Superior temporal gyrus (tissue), 1 donor: ENCODE measurements at regions not wholly inside any gene's neighbourhood (a gene's known extent, or its start where the extent isn't known, plus 50 kb on each side); places are given as distances from the start of the nearest gene placed in this dataset.
"Not testable (repeated sequence)": the region's sequence is repeated elsewhere in the genome, so short reads cannot be mapped to it uniquely, and the experiment has no call there.

ENCODE experiments used
- DNase-seq: peaks from one replicate; pipeline ENCODE4 v3.0.0-alpha.2; 2016; ENCODE audit errors: extremely low spot score

GRCh38 chr4:130068072-130068471, 972.1 kb downstream of the C4orf33 start:
- no peak for DNase-seq

DNA sequence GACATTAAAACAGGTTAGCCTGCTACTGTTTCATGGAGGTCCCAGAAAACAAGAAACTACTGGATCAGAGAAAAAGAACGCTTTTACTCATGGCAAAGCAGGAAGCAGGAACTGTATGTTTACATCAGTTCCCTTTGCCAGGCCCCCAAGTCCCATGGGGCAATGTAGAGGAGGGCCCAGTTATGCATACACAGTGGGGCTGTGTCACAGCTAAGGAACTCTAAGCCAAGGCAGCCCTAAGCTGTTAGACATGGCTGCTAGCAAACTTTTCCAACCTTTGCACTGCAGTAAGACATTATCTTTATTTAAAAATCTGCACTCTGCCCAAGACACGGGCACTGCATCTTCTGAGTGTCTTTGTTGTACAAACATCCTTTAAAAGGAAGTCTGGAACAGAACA, 975.8 kb downstream of the C4orf33 start:
- no peak for DNase-seq

DNA sequence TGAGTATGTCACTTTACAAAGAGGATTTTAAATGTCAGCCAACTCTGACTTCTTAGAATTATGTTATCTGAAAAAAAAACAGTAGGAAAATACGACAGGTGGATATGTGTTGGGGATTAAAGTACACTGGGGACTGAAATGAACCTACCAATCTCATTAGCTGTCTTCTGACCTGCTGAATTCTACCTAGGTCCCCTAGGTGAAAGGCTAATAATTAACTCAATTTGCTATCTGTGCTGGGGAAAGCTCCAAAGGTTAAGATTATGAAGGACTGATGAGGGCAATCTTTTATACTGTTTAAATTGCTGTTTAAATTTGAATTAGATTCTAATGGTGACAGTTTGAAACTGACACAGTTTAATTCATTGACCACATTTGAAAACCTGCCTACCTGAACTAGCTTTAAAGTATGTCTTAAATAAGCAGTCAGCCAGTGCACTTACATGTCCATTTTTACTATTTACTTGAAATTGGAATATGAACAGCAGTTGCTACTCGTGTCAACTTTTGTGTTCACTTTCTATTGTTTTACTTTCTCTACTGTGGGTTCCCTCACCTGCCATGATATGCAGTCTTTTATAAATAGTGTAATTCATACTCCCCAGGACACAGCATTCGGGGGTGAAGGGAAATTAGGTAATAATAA, 977.3 kb downstream of the C4orf33 start:
- DNase-seq = no peak

DNA sequence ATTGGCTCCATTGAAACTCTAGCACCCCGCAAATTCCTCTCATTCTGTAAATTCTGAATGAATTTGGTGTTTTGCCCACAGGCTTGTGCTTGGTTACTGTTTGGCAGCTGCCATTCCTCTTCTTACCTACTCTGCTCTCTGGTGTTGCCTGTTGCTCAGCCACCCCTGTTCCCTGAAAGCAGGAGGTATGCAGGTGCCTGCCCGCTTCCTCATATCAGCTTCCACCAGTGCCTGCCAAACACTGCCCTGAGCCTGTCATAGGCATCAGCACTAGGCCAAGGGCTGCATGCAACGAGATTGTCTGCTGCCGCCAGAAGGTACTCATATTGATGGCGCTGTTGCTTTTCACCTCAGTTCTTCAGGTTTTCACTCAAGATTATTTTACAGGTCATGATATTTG, 978.1 kb downstream of the C4orf33 start:
- no peak for DNase-seq

DNA sequence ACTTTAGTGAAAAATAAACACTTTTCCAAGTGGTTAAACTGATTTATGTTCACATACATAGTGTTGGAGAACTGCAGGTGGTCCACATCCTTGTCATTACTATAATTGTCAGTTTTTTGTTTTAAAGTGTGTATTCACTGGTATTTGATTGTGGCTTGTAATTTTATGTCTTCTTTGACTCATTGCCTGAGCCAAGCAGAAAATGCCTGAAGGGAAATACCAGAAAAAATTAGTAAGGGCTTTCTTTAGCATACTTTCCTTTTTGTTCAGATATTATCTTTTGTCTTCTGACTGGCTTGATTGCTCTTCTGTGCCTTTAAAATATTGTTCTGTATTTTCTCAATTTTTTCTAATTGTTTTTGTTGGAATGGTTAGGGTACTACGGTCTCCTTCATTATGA, 981.3 kb downstream of the C4orf33 start:
- DNase-seq = no peak

GRCh38 chr4:130079027-130079426, 983.1 kb downstream of the C4orf33 start:
- not testable (repeated sequence) for DNase-seq

DNA sequence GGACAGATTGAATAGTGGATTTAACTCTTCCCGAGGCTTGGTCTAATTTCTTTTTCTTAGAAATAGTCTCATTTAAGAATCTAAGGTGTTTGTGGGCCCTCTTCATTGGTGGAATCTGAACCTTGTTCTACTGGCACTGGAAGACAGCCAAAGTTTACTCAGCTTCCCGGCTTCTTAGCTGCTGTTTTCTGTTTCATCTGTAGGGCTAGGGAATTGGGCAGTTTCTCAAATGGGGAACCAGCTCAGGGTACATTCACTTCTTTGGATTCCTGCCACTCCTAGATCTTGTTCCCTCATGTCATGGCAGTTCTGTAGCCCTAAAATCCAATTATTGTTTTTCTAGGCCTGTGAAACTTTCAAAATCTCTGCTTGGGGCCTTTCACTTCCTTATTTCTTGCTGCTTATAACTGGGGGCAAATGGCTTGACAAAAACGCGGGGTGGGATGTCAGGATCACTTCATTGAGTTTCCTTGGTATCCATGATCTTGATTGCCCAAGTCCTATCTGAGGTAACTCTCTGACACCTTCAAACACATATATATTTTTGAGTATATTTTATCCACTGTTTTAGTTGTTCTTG, 985.0 kb downstream of the C4orf33 start:
- no peak for DNase-seq

- DNase-seq = no peak
These were observed 994.5 kb downstream of the C4orf33 start for GRCh38 chr4:130090427-130090826.

GRCh38 chr4:130092187-130093015, 996.4 kb downstream of the C4orf33 start:
- no peak for DNase-seq

GRCh38 chr4:130099105-130099504, 1003.2 kb downstream of the C4orf33 start:
- no peak for DNase-seq

- no peak for DNase-seq
These were observed 1014.2 kb downstream of the C4orf33 start for GRCh38 chr4:130110189-130110588.

DNA sequence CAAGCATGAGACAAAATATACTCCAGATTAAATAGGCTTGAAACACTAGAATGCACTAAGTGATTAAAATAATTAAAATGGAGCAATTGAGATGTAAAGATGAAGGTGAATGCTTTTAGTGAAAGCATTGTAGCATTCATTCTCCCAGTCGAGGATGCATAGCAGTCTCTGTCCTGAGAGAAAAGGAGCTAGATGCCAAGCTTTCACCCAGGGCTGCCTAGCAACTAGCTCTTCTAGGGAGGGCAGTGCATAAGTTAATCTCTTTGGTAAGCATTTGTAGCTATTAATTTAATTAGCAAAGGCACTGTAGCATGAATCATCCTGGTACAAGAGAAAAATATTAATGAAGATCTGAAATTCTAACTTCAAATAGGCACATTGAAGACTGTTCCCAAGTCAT, 1014.8 kb downstream of the C4orf33 start:
- no peak for DNase-seq

- DNase-seq = no peak
These were observed 1028.1 kb downstream of the C4orf33 start for GRCh38 chr4:130124066-130124465.

- DNase-seq = no peak
These were observed 1029.5 kb downstream of the C4orf33 start for GRCh38 chr4:130125467-130125866.

GRCh38 chr4:130127297-130127696, 1031.3 kb downstream of the C4orf33 start:
- no peak for DNase-seq

- DNase-seq = no peak
These were observed 1035.6 kb downstream of the C4orf33 start for GRCh38 chr4:130131536-130131935.

DNA sequence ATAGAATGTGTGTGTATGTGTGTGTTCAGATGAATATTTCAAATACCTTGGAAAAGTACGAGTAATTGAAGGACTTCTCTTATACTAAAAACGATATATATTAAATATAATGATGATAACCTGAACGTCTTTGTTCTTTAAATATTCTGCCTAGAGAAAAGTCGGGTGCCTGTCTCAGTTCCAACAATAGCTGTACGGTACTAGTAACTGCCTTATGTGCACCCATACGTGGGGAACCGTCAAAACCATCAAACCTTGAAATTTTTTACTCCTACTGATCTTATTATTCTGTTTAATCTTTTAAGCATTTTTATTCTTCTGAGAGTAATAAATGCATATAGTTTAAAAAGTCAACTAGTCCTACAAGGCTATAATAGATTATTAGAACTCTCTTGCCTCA, 1045.7 kb downstream of the C4orf33 start:
- DNase-seq = no peak

DNA sequence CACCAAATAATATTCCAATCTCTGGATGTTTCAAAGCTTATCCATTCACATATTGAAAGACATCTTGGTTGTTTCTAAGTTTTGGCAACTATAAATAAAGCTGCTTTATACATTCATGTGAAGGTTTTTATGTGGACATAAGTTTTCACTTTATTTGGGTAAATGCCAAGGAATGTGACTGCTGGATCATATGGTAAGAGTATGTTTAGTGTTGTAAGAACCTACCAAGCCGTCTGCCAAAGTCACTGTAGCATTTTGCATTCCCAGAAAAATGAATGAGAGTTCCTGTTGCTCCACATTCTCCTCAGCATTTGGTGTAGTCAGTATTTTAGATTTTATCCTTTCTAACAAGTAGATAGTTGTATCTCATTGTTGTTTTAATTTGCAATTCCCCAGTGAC, 1047.7 kb downstream of the C4orf33 start:
- DNase-seq = no peak

DNA sequence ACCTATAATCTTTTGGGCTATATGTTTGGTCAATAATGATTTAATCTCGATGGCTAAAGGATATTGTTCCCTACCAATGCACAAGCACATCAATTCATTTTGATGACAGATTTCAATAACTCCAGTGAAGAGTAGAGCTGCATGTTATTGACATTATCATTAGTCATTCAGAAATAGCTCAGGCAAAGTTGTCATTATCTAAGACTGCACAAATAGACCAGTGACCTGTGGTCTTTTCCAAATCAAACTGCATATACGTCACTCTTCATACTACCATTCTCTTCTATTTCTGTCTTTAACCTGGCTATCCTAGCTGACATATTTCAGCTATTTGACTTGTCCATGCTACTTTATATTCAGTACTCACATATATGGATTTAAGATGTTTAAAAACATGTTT, 1050.8 kb downstream of the C4orf33 start:
- no peak for DNase-seq

- DNase-seq = no peak
These were observed 1051.7 kb downstream of the C4orf33 start for GRCh38 chr4:130147641-130148040.

GRCh38 chr4:130154901-130155300, 1058.9 kb downstream of the C4orf33 start:
- no peak for DNase-seq

GRCh38 chr4:130163701-130164100, 1067.7 kb downstream of the C4orf33 start:
- DNase-seq = no peak

DNA sequence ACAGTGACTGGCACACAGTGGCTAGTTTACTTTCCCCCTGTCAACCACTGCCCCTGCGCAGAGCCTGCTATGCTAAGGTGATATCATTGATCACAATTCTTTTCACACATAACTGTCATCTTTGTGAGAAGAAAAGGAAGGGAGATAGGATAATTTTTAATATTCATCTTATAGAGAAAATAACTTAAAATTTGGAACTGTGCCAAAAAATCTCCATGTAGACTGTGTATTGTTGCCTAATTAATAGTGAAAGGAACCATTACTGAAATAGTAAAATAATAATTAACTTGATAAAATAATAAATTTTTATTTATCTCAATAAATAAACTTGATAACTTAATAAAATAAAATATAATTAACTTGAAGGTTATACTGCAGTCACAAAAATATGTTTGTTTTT, 1069.4 kb downstream of the C4orf33 start:
- DNase-seq = no peak
